ENCODE measurements at regions not wholly inside any gene's neighbourhood (a gene's known extent, or its start where the extent isn't known, plus 50 kb on each side); places are given as distances from the start of the nearest gene placed in this dataset.

DNA sequence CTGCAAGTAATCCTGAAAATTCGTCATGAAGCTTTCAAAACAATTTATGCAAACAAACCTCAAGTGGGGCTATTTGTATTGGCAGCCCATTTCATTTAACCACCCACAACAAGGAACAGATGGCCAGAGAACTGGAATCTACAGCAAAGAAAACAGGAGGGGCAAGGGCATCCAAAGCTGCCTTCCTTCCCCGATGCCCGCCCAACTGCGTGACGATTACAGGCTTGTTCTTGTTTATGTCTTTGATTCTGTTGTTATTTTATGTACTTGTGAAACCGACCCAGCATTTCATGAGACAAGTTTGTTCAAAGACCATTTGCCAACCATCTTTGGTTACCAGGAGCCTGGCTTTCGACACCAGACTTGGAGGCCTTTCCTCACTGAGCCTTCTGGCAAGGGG, 59.1 kb upstream of the IRX6 start:
- DNase-seq (ENCODE audit: low spot score) = no peak

GRCh38 chr16:55265926-55266325, 58.1 kb upstream of the IRX6 start:
- DNase-seq (ENCODE audit: low spot score) = no peak

DNA sequence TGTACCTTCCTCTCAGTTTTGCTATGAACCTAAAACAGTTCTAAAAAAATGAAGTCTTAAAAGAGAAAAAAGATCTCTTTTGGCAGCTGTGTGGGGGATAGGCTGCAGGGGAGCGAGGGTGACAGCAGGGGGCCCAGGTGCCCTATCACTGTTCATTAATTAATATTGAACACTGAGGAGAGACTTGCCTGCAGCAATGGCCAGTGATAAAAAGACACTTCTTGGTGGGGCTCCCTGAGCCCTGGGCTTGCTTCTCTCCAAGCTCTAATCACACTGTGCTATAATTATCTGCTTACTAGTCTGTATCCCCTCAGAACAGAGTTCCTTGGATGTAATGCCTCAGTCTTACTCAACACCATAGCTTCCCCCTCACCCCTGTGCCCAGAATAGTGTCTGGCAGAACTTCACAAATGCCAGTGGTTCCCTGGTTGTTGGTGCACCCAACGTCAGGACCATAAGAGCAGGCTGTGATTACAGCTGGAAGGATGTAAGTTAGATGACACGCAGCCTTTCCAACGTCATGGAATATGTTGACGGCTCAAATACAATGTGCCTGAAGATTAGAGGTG, 52.0 kb upstream of the IRX6 start:
- DNase-seq (ENCODE audit: low spot score) = no peak

GRCh38 chr16:55272744-55273143, 51.3 kb upstream of the IRX6 start:
- DNase-seq (ENCODE audit: low spot score) = no peak

- no peak for DNase-seq (ENCODE audit: low spot score)
Observed at GRCh38 chr16:55273356-55273755, 50.6 kb upstream of the IRX6 start.

- no peak for DNase-seq (ENCODE audit: low spot score)
Observed at GRCh38 chr16:55273959-55274358, 50.0 kb upstream of the IRX6 start.

All from ureter (tissue), 1 donor.